Karpas-422 (cell line): ENCODE measurements at regions not wholly inside any gene's neighbourhood (a gene's known extent, or its start where the extent isn't known, plus 50 kb on each side); places are given as distances from the start of the nearest gene placed in this dataset.
"Not testable (repeated sequence)": the region's sequence is repeated elsewhere in the genome, so short reads cannot be mapped to it uniquely, and the experiment has no call there.

Experiments
- DNase-seq: peaks from one replicate; pipeline ENCODE4 v3.0.0-alpha.2; 2015
- H2AFZ ChIP-seq: fragments of 200-600 bp; sonication (generic); 2 replicates; pipeline ENCODE4 v1.6.1; 2014; ENCODE audit warnings: antibody characterized with exemption, low read length, mixed read lengths
- H3K27ac ChIP-seq: fragments of 200-600 bp; sonication (generic); 2 replicates; pipeline ENCODE4 v1.5.1; 2014; ENCODE audit warnings: mild to moderate bottlenecking, low read length, moderate library complexity
- H3K27me3 ChIP-seq: fragments of 200-600 bp; sonication (generic); 2 replicates; pipeline ENCODE4 v1.6.1; 2014; ENCODE audit warnings: low read length, mixed read lengths
- H3K36me3 ChIP-seq: fragments of 200-600 bp; sonication (generic); 2 replicates; pipeline ENCODE4 v1.6.1; 2014; ENCODE audit warnings: low read length, mixed read lengths; ENCODE audit not compliant: insufficient read depth
- H3K4me1 ChIP-seq: fragments of 200-600 bp; sonication (generic); 2 replicates; pipeline ENCODE4 v1.6.1; 2014; ENCODE audit warnings: mild to moderate bottlenecking, low read length, mixed read lengths
- H3K4me2 ChIP-seq: fragments of 200-600 bp; sonication (generic); 2 replicates; pipeline ENCODE4 v1.6.1; 2014; ENCODE audit warnings: low read length, low read depth, mild to moderate bottlenecking; ENCODE audit not compliant: poor library complexity, severe bottlenecking
- H3K4me3 ChIP-seq: fragments of 200-600 bp; sonication (generic); 2 replicates; pipeline ENCODE4 v1.5.1; 2014; ENCODE audit warnings: mild to moderate bottlenecking, antibody characterized with exemption, low read length, mixed read lengths
- H3K79me2 ChIP-seq: fragments of 200-600 bp; sonication (generic); 2 replicates; pipeline ENCODE4 v1.6.1; 2014; ENCODE audit warnings: mild to moderate bottlenecking, low read length, mixed read lengths
- H3K9ac ChIP-seq: fragments of 200-600 bp; sonication (generic); 2 replicates; pipeline ENCODE4 v1.6.0; 2014; ENCODE audit warnings: low read length
- H3K9me2 ChIP-seq: fragments of 200-600 bp; sonication (generic), shearing (Covaris generic); replicated peaks from 2 replicates; pipeline ENCODE4 v1.6.0; 2014; ENCODE audit warnings: mild to moderate bottlenecking, low read length, moderate library complexity; ENCODE audit not compliant: insufficient read depth
- H3K9me3 ChIP-seq: fragments of 300-700, 200-600 bp; sonication (generic); 2 replicates; pipeline ENCODE4 v1.6.1; 2014; ENCODE audit warnings: low read length, mixed read lengths
- H4K20me1 ChIP-seq: fragments of 200-600 bp; sonication (generic); 2 replicates; pipeline ENCODE4 v1.6.1; 2014; ENCODE audit warnings: mild to moderate bottlenecking, antibody characterized with exemption, low read length, low read depth; ENCODE audit not compliant: insufficient read depth

DNA sequence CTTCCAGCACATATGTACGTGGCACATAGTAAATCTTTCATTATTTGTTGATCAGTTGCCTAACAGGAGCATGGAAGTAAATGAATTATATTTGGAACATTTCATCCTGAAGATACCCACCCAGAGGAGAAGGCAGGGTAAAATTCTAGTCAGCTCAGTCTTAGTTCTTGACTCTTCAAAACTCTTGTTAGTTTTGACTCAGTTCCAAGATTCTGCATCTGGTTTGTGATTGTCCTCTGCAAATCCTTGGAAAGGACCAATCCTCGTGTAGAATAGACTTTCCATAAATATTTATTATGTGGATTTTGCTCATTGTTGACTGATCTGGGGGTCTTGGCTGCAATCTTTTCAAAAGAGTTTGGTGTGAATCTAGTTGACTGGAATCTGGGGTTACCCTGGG lies 257.5 kb upstream of the FAT1 start:
- H3K9me3 ChIP-seq = no peaks in the 10 kb centered on the region
- no peak overlapping the region for H2AFZ ChIP-seq

GRCh38 chr4:186982160-186982559 lies 258.5 kb upstream of the FAT1 start:
- H3K36me3 ChIP-seq = no peaks in the 10 kb centered on the region
- H3K4me3 ChIP-seq = no peak overlapping the region
- H3K27ac ChIP-seq = no peak overlapping the region
- no peaks in the 10 kb centered on the region for H3K27me3 ChIP-seq
- H3K9me3 ChIP-seq = no peaks in the 10 kb centered on the region
- H3K9me2 ChIP-seq = no peaks in the 10 kb centered on the region
- peaks cover 6% of the 10 kb centered on the region for H3K4me1 ChIP-seq
- H3K9ac ChIP-seq = no peak overlapping the region
- no peak for DNase-seq
- H3K79me2 ChIP-seq = no peaks in the 10 kb centered on the region
- H2AFZ ChIP-seq = no peak overlapping the region
- no peak overlapping the region for H3K4me2 ChIP-seq
- H4K20me1 ChIP-seq = no peaks in the 10 kb centered on the region

More for the DNA sequence above, 257.5 kb upstream of the FAT1 start:
- H3K27ac ChIP-seq = no peak overlapping the region
- H3K79me2 ChIP-seq = no peaks in the 10 kb centered on the region
- H3K9ac ChIP-seq = no peak overlapping the region
- no peaks in the 10 kb centered on the region for H3K9me2 ChIP-seq
- no peak for DNase-seq
- no peaks in the 10 kb centered on the region for H4K20me1 ChIP-seq
- no peak overlapping the region for H3K4me2 ChIP-seq
- no peaks in the 10 kb centered on the region for H3K27me3 ChIP-seq
- peaks cover 6% of the 10 kb centered on the region for H3K4me1 ChIP-seq
- H3K4me3 ChIP-seq = no peak overlapping the region
- H3K36me3 ChIP-seq = no peaks in the 10 kb centered on the region

GRCh38 chr4:186984105-186984644 lies 260.5 kb upstream of the FAT1 start:
- Histone ChIP-seq H3K27ac (no peak overlapping the region), H3K9me3 (no peaks in the 10 kb centered on the region), H2AFZ (no peak overlapping the region), H3K4me2 (no peak overlapping the region), H3K27me3 (no peaks in the 10 kb centered on the region), H4K20me1 (no peaks in the 10 kb centered on the region), H3K9me2 (no peaks in the 10 kb centered on the region), H3K36me3 (no peaks in the 10 kb centered on the region), H3K9ac (no peak overlapping the region), H3K4me1 (peaks cover 6% of the 10 kb centered on the region), H3K79me2 (no peaks in the 10 kb centered on the region), H3K4me3 (no peak overlapping the region)
- no peak for DNase-seq

GRCh38 chr4:186999686-187000085 lies 276.0 kb upstream of the FAT1 start:
- DNase-seq = no peak
- no peaks in the 10 kb centered on the region for H3K9me3 ChIP-seq
- no peak overlapping the region for H3K9ac ChIP-seq
- no peak overlapping the region for H2AFZ ChIP-seq
- no peaks in the 10 kb centered on the region for H3K79me2 ChIP-seq
- H3K27ac ChIP-seq = no peak overlapping the region
- no peaks in the 10 kb centered on the region for H3K27me3 ChIP-seq
- no peak overlapping the region for H3K4me2 ChIP-seq
- no peaks in the 10 kb centered on the region for H3K4me1 ChIP-seq
- H3K9me2 ChIP-seq = no peaks in the 10 kb centered on the region
- H4K20me1 ChIP-seq = no peaks in the 10 kb centered on the region
- H3K36me3 ChIP-seq = no peaks in the 10 kb centered on the region
- no peak overlapping the region for H3K4me3 ChIP-seq

DNA sequence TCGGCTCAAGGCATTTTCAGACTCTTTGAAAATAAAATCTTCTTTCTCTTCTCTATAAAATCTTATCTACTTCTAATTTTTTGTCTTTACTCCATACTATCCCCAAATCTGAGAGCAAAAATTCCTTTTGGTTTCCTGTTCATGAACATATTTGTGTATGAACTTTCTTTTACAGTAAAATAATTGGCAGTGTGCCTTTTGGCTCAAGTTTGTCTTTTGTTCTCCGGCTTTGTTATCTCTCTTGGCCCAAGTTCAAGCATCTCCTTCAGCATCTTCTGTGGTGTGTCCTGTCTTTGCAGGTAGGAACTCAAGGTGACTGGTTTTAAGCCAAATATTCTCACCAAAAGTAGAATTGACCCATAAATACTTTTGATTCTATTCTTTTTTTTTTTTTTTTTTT lies 276.6 kb upstream of the FAT1 start:
- Histone ChIP-seq H3K4me3 (no peak overlapping the region), H3K36me3 (no peaks in the 10 kb centered on the region), H2AFZ (no peak overlapping the region), H4K20me1 (no peaks in the 10 kb centered on the region), H3K79me2 (no peaks in the 10 kb centered on the region), H3K4me2 (no peak overlapping the region), H3K27ac (no peak overlapping the region), H3K9ac (no peak overlapping the region), H3K9me3 (no peaks in the 10 kb centered on the region), H3K4me1 (no peaks in the 10 kb centered on the region), H3K27me3 (no peaks in the 10 kb centered on the region), H3K9me2 (no peaks in the 10 kb centered on the region)
- DNase-seq = no peak

GRCh38 chr4:187002133-187002532 lies 278.5 kb upstream of the FAT1 start:
- not testable (repeated sequence) for H3K27me3 ChIP-seq, H3K36me3 ChIP-seq, H3K4me3 ChIP-seq, H4K20me1 ChIP-seq, H3K9me2 ChIP-seq, H3K9me3 ChIP-seq, H3K27ac ChIP-seq, H3K4me1 ChIP-seq, DNase-seq, H3K79me2 ChIP-seq, H3K4me2 ChIP-seq, H3K9ac ChIP-seq, H2AFZ ChIP-seq

DNA sequence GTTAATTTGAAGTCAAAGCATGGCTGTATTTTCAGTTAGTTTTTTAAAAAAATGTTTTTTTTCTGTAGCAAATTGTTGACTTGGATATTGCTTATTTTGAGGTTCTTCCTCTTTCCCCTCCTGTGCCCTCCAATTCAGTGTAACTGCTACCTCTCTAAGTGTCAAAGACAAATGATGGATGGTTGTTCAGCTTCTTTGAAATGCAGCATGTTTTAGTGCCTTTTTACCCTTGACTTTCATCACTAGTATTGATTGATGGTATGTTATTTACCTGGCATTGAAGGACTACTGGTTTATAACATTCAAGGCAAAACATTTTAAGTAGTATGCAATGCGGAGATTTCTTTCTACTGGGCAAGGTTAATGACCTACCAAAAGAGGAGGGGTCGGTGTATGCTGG lies 281.0 kb upstream of the FAT1 start:
- no peaks in the 10 kb centered on the region for H3K36me3 ChIP-seq
- H3K4me2 ChIP-seq = no peak overlapping the region
- H3K79me2 ChIP-seq = no peaks in the 10 kb centered on the region
- H3K4me3 ChIP-seq = no peak overlapping the region
- H4K20me1 ChIP-seq = no peaks in the 10 kb centered on the region
- no peak overlapping the region for H3K27ac ChIP-seq
- H3K9me3 ChIP-seq = no peaks in the 10 kb centered on the region
- H3K9ac ChIP-seq = no peak overlapping the region
- H2AFZ ChIP-seq = no peak overlapping the region
- no peaks in the 10 kb centered on the region for H3K27me3 ChIP-seq
- no peak for DNase-seq
- no peaks in the 10 kb centered on the region for H3K9me2 ChIP-seq
- H3K4me1 ChIP-seq = no peaks in the 10 kb centered on the region

DNA sequence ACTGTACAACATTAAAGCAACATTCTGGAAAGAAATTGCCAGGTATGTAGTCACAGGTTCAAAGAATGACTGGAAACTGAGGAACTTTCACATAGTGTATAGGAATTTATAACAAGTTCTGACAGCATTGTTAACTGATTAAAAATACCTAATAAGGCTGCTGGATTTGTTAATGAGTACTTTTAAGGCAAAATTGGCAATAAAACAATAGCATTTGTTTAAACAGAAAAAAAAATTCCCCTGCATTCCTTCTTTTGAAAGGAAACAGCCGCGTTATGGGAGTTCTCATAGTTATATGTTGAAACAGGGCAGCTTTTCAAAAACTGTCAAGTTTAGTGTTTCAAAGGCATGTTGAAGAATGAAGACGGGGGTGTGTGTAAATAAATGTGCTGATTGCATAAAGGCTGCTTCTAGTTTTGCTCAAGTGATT lies 282.5 kb upstream of the FAT1 start:
- no peaks in the 10 kb centered on the region for H3K79me2 ChIP-seq
- no peak overlapping the region for H2AFZ ChIP-seq
- H4K20me1 ChIP-seq = no peaks in the 10 kb centered on the region
- no peaks in the 10 kb centered on the region for H3K4me1 ChIP-seq
- H3K27me3 ChIP-seq = no peaks in the 10 kb centered on the region
- no peak overlapping the region for H3K9ac ChIP-seq
- no peak overlapping the region for H3K27ac ChIP-seq
- no peak overlapping the region for H3K4me2 ChIP-seq
- H3K4me3 ChIP-seq = no peak overlapping the region
- no peak for DNase-seq
- no peaks in the 10 kb centered on the region for H3K9me2 ChIP-seq
- H3K36me3 ChIP-seq = no peaks in the 10 kb centered on the region
- no peaks in the 10 kb centered on the region for H3K9me3 ChIP-seq

DNA sequence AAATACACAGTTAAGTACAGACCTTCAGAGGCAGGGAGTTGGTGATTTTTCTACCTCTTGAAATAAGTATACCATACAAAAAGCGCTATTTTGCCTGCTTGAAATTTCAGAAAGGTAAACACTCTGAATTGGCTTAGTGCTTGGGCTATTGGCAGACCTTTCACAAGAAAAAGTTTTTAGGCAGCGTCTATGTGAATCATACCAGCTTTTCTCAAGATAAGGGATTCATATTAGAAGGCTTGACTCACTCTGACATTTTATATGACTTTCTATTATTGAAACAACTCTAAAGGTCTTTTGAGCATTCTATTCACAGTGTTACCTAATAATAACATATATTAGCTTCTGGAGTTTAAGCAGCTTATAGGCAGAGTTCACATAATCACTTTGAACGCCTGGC lies 286.4 kb upstream of the FAT1 start:
- H3K36me3 ChIP-seq = no peaks in the 10 kb centered on the region

More for the DNA sequence above, 286.4 kb upstream of the FAT1 start:
- no peaks in the 10 kb centered on the region for H3K27me3 ChIP-seq
- no peak overlapping the region for H3K27ac ChIP-seq
- no peaks in the 10 kb centered on the region for H3K79me2 ChIP-seq
- no peak overlapping the region for H3K9ac ChIP-seq
- H3K4me1 ChIP-seq = no peaks in the 10 kb centered on the region
- no peak overlapping the region for H3K4me3 ChIP-seq
- no peak for DNase-seq
- H4K20me1 ChIP-seq = no peaks in the 10 kb centered on the region
- no peak overlapping the region for H3K4me2 ChIP-seq
- H3K9me3 ChIP-seq = no peaks in the 10 kb centered on the region
- no peaks in the 10 kb centered on the region for H3K9me2 ChIP-seq
- no peak overlapping the region for H2AFZ ChIP-seq
